HepG2 (cell line): ENCODE measurements at regions not wholly inside any gene's neighbourhood (a gene's known extent, or its start where the extent isn't known, plus 50 kb on each side); places are given as distances from the start of the nearest gene placed in this dataset.
A peak's percentile ranks its signal among the peaks of the same experiment; 100 is the strongest.

ENCODE experiments used
- ATAC-seq: fragments of 200-7000 bp; cut with Tn5 transposase; 3 replicates; pipeline ENCODE4 v1.9.1; 2020; ENCODE audit warnings: mild to moderate bottlenecking, moderate library complexity
- BruUV-seq: library from RNA; stranded (reverse); fragments of 400-500 nt; replicated peaks from 2 replicates; lab custom pipeline; 2021; lab: Mats Ljungman, UMichigan
- CTCF ChIA-PET: fragments of 300-600 bp; formaldehyde crosslinking; extraction: SDS; loops from one replicate; lab custom pipeline; 2021; ENCODE audit warnings: low total read pairs, inconsistent platforms, low intra/inter-chr PET ratio; lab: Yijun Ruan, JAX
- POLR2A ChIA-PET: fragments of 350-600 bp; sonication (Branson Sonifier 250); formaldehyde crosslinking; loops from one replicate; lab custom pipeline; 2020; ENCODE audit warnings: antibody characterized with exemption, inconsistent platforms; lab: Yijun Ruan, JAX
- DNase-seq: peaks from one replicate; pipeline ENCODE4 v3.0.0-alpha.2; 2015; ENCODE audit warnings: low spot score
- FAIRE-seq: peaks from 3 replicates; lab custom pipeline; 2011; peaks lifted over from hg19 to GRCh38; lab: Jason Lieb, UNC
- H2AFZ ChIP-seq: one replicate; pipeline ENCODE4 v1.6.1; 2011; ENCODE audit warnings: low read length, inconsistent platforms
- H3K27ac ChIP-seq: fragments of 300-600 bp; 3 replicates; pipeline ENCODE4 v1.8.0; 2011; ENCODE audit warnings: mixed run types, mild to moderate bottlenecking, mixed read lengths, low read length, inconsistent platforms; ENCODE audit not compliant: insufficient read depth; ENCODE audit errors: extremely low read length
- H3K27me3 ChIP-seq, 2 experiments: fragments of 200-600 bp in 1 of 2; 2 replicates in 1 of 2; 3 replicates in 1 of 2; pipeline versions ENCODE4 v1.6.0 to v1.8.0; 2011; ENCODE audit warnings: low read length in 2 of 2, mild to moderate bottlenecking in 2 of 2, moderate library complexity in 2 of 2, inconsistent platforms in 1 of 2; ENCODE audit not compliant: insufficient read depth in 2 of 2, control insufficient read depth in 1 of 2
- H3K36me3 ChIP-seq, 2 experiments: fragments of 200-600 bp in 1 of 2; replicated peaks in 1 of 2; 2 replicates in 1 of 2; 3 replicates in 1 of 2; pipeline versions ENCODE4 v1.5.1 to v1.8.0; 2011; ENCODE audit warnings: low read length in 2 of 2, inconsistent platforms in 1 of 2; ENCODE audit not compliant: insufficient read depth in 2 of 2, control insufficient read depth in 1 of 2
- H3K4me1 ChIP-seq: 2 replicates; pipeline ENCODE4 v1.5.1; 2012; ENCODE audit warnings: low read length, inconsistent platforms; ENCODE audit not compliant: insufficient read depth
- H3K4me2 ChIP-seq: 2 replicates; pipeline ENCODE4 v1.6.0; 2011; ENCODE audit warnings: low read depth, low read length, inconsistent platforms
- H3K4me3 ChIP-seq, 3 experiments: fragments of 200-600 bp in 1 of 3; sonication (generic), shearing (Covaris generic) in 1 of 3; replicated peaks in 1 of 3; 2 replicates each; pipeline ENCODE4 v1.5.1; 2011 to 2016; ENCODE audit warnings: low read length in 3 of 3, inconsistent platforms in 2 of 3, low read depth in 2 of 3, mild to moderate bottlenecking in 2 of 3, control low read depth in 1 of 3, mixed read lengths in 1 of 3; ENCODE audit not compliant: insufficient read depth in 1 of 3
- H3K79me2 ChIP-seq: one replicate; pipeline ENCODE4 v1.6.1; 2011; ENCODE audit warnings: low read length, inconsistent platforms; ENCODE audit not compliant: insufficient read depth
- H3K9ac ChIP-seq: 2 replicates; pipeline ENCODE4 v1.6.0; 2011; ENCODE audit warnings: mild to moderate bottlenecking, low read depth, low read length, inconsistent platforms; ENCODE audit not compliant: insufficient read depth
- H3K9me3 ChIP-seq: 2 replicates; pipeline ENCODE4 v1.5.1; 2012; ENCODE audit warnings: mild to moderate bottlenecking, low read length
- H4K20me1 ChIP-seq: 2 replicates; pipeline ENCODE4 v1.6.0; 2011; ENCODE audit warnings: inconsistent platforms, mild to moderate bottlenecking, low read length, moderate library complexity; ENCODE audit not compliant: insufficient read depth
- ATF7 ChIP-seq, 2 experiments: fragments of 450-650 bp in 1 of 2; sonication (generic) in 1 of 2; formaldehyde crosslinking in 1 of 2; IDR thresholded peaks; 2 replicates each; pipeline versions ENCODE4 v1.4.0 to v1.6.1; 2016 to 2020; ENCODE audit warnings: antibody characterized with exemption in 1 of 2, mild to moderate bottlenecking in 1 of 2, missing genetic modification reagents in 1 of 2
- CREB1 ChIP-seq, 2 experiments: fragments of 450-650 bp in 1 of 2; IDR thresholded peaks; 2 replicates each; pipeline ENCODE4 v1.6.1; 2016 to 2017; ENCODE audit warnings: control low read depth in 1 of 2, mild to moderate bottlenecking in 1 of 2, missing compliant biosample characterization in 1 of 2, missing genetic modification characterization in 1 of 2
- FOXP1 ChIP-seq, 2 experiments: fragments of 450-650 bp in 1 of 2; IDR thresholded peaks; 2 replicates each; pipeline ENCODE4 v1.6.1; 2017 to 2018; ENCODE audit warnings: antibody characterized with exemption in 1 of 2
- GTF3A ChIP-seq: sonication (generic); formaldehyde crosslinking; conservative IDR thresholded peaks from 2 replicates; pipeline ENCODE4 v1.4.0; 2020; ENCODE audit warnings: mild to moderate bottlenecking, missing genetic modification reagents
- IRX3 ChIP-seq: sonication (generic); formaldehyde crosslinking; IDR thresholded peaks from 2 replicates; pipeline ENCODE4 v1.8.1; 2023; ENCODE audit warnings: mild to moderate bottlenecking, low read depth, missing genetic modification reagents, borderline replicate concordance
- MAFF ChIP-seq: IDR thresholded peaks from 2 replicates; pipeline ENCODE4 v1.6.1; 2011; ENCODE audit warnings: low read depth, low read length, improper control_type of control experiment
- MAFK ChIP-seq, 2 experiments: IDR thresholded peaks in 1 of 2; conservative IDR thresholded peaks in 1 of 2; 2 replicates each; pipeline ENCODE4 v1.6.1; 2011; ENCODE audit warnings: improper control_type of control experiment in 2 of 2, low read length in 2 of 2
- RFXANK ChIP-seq: IDR thresholded peaks from 2 replicates; pipeline ENCODE4 v1.6.1; 2016
- THAP11 ChIP-seq: IDR thresholded peaks from 2 replicates; pipeline ENCODE4 v1.6.1; 2016; ENCODE audit warnings: missing biosample characterization, missing genetic modification reagents
- ZBED4 ChIP-seq: sonication (generic); formaldehyde crosslinking; IDR thresholded peaks from 2 replicates; pipeline ENCODE4 v1.4.0; 2020; ENCODE audit warnings: missing genetic modification reagents, borderline replicate concordance
- ZNF143 ChIP-seq: sonication (generic); formaldehyde crosslinking; IDR thresholded peaks from 2 replicates; pipeline ENCODE4 v1.4.0; 2020; ENCODE audit warnings: missing genetic modification reagents
- ZSCAN9 ChIP-seq: IDR thresholded peaks from 2 replicates; pipeline ENCODE4 v1.6.1; 2016; ENCODE audit warnings: borderline replicate concordance
- WGBS: methylation state at CpG from one replicate; pipeline ENCODE4 v1.1.6; 2017; ENCODE audit warnings: low lambda C conversion rate; 5-methylcytosine and 5-hydroxymethylcytosine counted together
- in situ Hi-C: cut with HindIII; loops from 2 replicates; pipeline ENCODE4 v1.10.0; 2017; ENCODE audit warnings: low pct_unique_long_range_greater_than_20kb; ENCODE audit not compliant: extremely low pct_ligation_motif_present
- intact Hi-C: fragments of 100-400 bp; cut with micrococcal nuclease; formaldehyde crosslinking; loops from one replicate; pipeline ENCODE4 v1.10.0; 2022; ENCODE audit not compliant: unreplicated experiment

GRCh38 chr5:38051711-38052511 is 206.4 kb upstream of the EGFLAM start:
- no TSS peak for BruUV-seq
- 49% methylated on average over 11 of the region's 12 CpGs for WGBS
- TF ChIP-seq ZSCAN9 (CRISPR knock-in tag) (no peak), RFXANK (no peak), MAFF (peak; percentile 76), CREB1 (IDR thresholded peaks at IDR 0.05) (peak; percentile 41; the same call in 1 of the 2 replicates), CREB1 (CRISPR knock-in tag; IDR thresholded peaks at IDR 0.05) (no peak), ATF7 (IDR thresholded peaks at IDR 0.05) (peak; percentile 90), ATF7 (CRISPR knock-in tag; IDR thresholded peaks at IDR 0.05) (no peak), MAFK (conservative IDR thresholded peaks at IDR 0.05 in 1 of 2, IDR thresholded peaks at IDR 0.05 in 1 of 2; ENCODE audit: low read length in 2 of 2) (peak; percentile 82 to 88)
- TF ChIP-seq, all 625 proteins: peak for 4
- ATAC-seq (no peak), FAIRE-seq (no peak), DNase-seq (no peak)
- CTCF ChIA-PET, result no interaction called here
- no peak overlapping the region for H2AFZ ChIP-seq
- no peak overlapping the region for H3K9ac ChIP-seq
- no peaks in the 10 kb centered on the region for H3K27me3 ChIP-seq
- H3K79me2 ChIP-seq, result no peaks in the 10 kb centered on the region
- H3K4me3 ChIP-seq, result no peak overlapping the region
- H4K20me1 ChIP-seq, result no peaks in the 10 kb centered on the region
- intact Hi-C loops, result no loop called here
- no peak overlapping the region for H3K4me2 ChIP-seq
- H3K27ac ChIP-seq, result no peak overlapping the region
- no peaks in the 10 kb centered on the region for H3K9me3 ChIP-seq
- in situ Hi-C loops, result no loop called here
- POLR2A ChIA-PET, result no interaction called here
- peaks cover 45% of the 10 kb centered on the region for H3K4me1 ChIP-seq
- H3K36me3 ChIP-seq, result no peaks in the 10 kb centered on the region

GRCh38 chr5:38048400-38048799 is 208.6 kb upstream of the GDNF start:
- ChIA-PET POLR2A (no interaction called here), CTCF (no interaction called here)
- in situ Hi-C loops (no loop called here), intact Hi-C loops (no loop called here)
- H3K4me3 ChIP-seq, result no peak overlapping the region
- H3K9me3 ChIP-seq, result no peaks in the 10 kb centered on the region
- ATAC-seq, result no peak; the same call in 1 of the 3 replicates
- H3K4me1 ChIP-seq, result peaks cover 55% of the 10 kb centered on the region
- no peak overlapping the region for H2AFZ ChIP-seq
- H4K20me1 ChIP-seq, result no peaks in the 10 kb centered on the region
- no peaks in the 10 kb centered on the region for H3K27me3 ChIP-seq
- H3K27ac ChIP-seq, result no peak overlapping the region
- TF ChIP-seq ZBED4 (CRISPR knock-in tag) (no peak), THAP11 (peak; percentile 83), GTF3A (no peak), FOXP1 (IDR thresholded peaks at IDR 0.05) (no peak), FOXP1 (CRISPR knock-in tag; IDR thresholded peaks at IDR 0.05) (no peak), ZNF143 (CRISPR knock-in tag) (peak; percentile 74), IRX3 (CRISPR knock-in tag) (no peak)
- H3K36me3 ChIP-seq, result no peaks in the 10 kb centered on the region
- FAIRE-seq, result no peak
- H3K9ac ChIP-seq, result no peak overlapping the region
- no TSS peak for BruUV-seq
- DNase-seq, result no peak
- H3K4me2 ChIP-seq, result 0 out of 2 replicates have a peak overlapping the region, but pooled peaks have one; percentile 36
- no peaks in the 10 kb centered on the region for H3K79me2 ChIP-seq
- WGBS, result 24% methylated on average over 3 of the region's 3 CpGs
